SK-N-SH (cell line): ENCODE measurements at regions not wholly inside any gene's neighbourhood (a gene's known extent, or its start where the extent isn't known, plus 50 kb on each side); places are given as distances from the start of the nearest gene placed in this dataset.

ENCODE experiments used
- CTCF ChIA-PET: fragments of 300-600, 350-600 bp; formaldehyde crosslinking; extraction: SDS; loops from one replicate; lab custom pipeline; 2021; lab: Yijun Ruan, JAX
- POLR2A ChIA-PET: fragments of 350-600 bp; sonication (Branson Sonifier 250); formaldehyde crosslinking; extraction: SDS; loops from one replicate; lab custom pipeline; 2020; ENCODE audit warnings: antibody characterized with exemption, inconsistent platforms; lab: Yijun Ruan, JAX
- DNase-seq: peaks from one replicate; pipeline ENCODE4 v3.0.0; 2012
- H2AFZ ChIP-seq: fragments of 200-600 bp; sonication (generic); 2 replicates; pipeline ENCODE4 v1.8.1; 2016; ENCODE audit warnings: antibody characterized with exemption, mild to moderate bottlenecking, low read depth
- H3F3A ChIP-seq: fragments of 200-600 bp; sonication (generic); replicated peaks from 2 replicates; pipeline ENCODE3; 2016; ENCODE audit warnings: antibody characterized with exemption, mild to moderate bottlenecking; ENCODE audit not compliant: insufficient read depth
- H3K27ac ChIP-seq, 2 experiments: fragments of 200-500 bp in 1 of 2; fragments of 200-600 bp in 1 of 2; sonication (Bioruptor generic) in 1 of 2; sonication (generic), shearing (Covaris generic) in 1 of 2; 2 replicates each; pipeline versions ENCODE4 v1.5.1 to v1.6.1; 2014 to 2016; ENCODE audit warnings: low read depth in 2 of 2, inconsistent platforms in 1 of 2, low read length in 1 of 2, mild to moderate bottlenecking in 1 of 2, mixed read lengths in 1 of 2
- H3K27me3 ChIP-seq: fragments of 200-600 bp; sonication (generic), shearing (Covaris generic); 2 replicates; pipeline ENCODE4 v1.6.1; 2016; ENCODE audit warnings: mixed run types; ENCODE audit not compliant: insufficient read depth
- H3K36me3 ChIP-seq, 2 experiments: fragments of 200-500 bp in 1 of 2; fragments of 200-600 bp in 1 of 2; sonication (Bioruptor generic) in 1 of 2; sonication (generic) in 1 of 2; replicated peaks in 1 of 2; 2 replicates each; pipeline versions ENCODE3 to v1.5.1; 2014 to 2016; ENCODE audit warnings: low read length in 1 of 2, mild to moderate bottlenecking in 1 of 2; ENCODE audit not compliant: insufficient read depth in 2 of 2, control insufficient read depth in 1 of 2
- H3K4me1 ChIP-seq, 2 experiments: fragments of 200-500 bp in 1 of 2; fragments of 200-600 bp in 1 of 2; sonication (Bioruptor generic) in 1 of 2; sonication (generic), shearing (Covaris generic) in 1 of 2; 2 replicates each; pipeline versions ENCODE4 v1.5.1 to v1.6.1; 2014 to 2016; ENCODE audit warnings: low read depth in 1 of 2, low read length in 1 of 2, mixed run types in 1 of 2; ENCODE audit not compliant: insufficient read depth in 2 of 2, control insufficient read depth in 1 of 2
- H3K4me2 ChIP-seq: fragments of 200-600 bp; sonication (generic), shearing (Covaris generic); 2 replicates; pipeline ENCODE4 v1.6.1; 2017; ENCODE audit warnings: mixed run types
- H3K4me3 ChIP-seq, 2 experiments: fragments of 200-500 bp in 1 of 2; fragments of 200-600 bp in 1 of 2; sonication (Bioruptor generic) in 1 of 2; sonication (generic), shearing (Covaris generic) in 1 of 2; 2 replicates each; pipeline versions ENCODE4 v1.5.1 to v1.8.1; 2014 to 2016; ENCODE audit warnings: low read depth in 2 of 2, inconsistent platforms in 1 of 2, low read length in 1 of 2, mild to moderate bottlenecking in 1 of 2, mixed read lengths in 1 of 2, moderate library complexity in 1 of 2
- H3K79me2 ChIP-seq: fragments of 200-600 bp; sonication (generic); 2 replicates; pipeline ENCODE4 v1.8.1; 2017; ENCODE audit warnings: mild to moderate bottlenecking; ENCODE audit not compliant: insufficient read depth
- H3K9ac ChIP-seq: fragments of 200-600 bp; sonication (generic); 2 replicates; pipeline ENCODE4 v1.6.1; 2017; ENCODE audit warnings: mixed run types
- H3K9me2 ChIP-seq: fragments of 200-600 bp; sonication (generic); 2 replicates; pipeline ENCODE4 v1.6.1; 2017; ENCODE audit warnings: mixed run types
- H3K9me3 ChIP-seq: fragments of 200-600 bp; sonication (generic); 2 replicates; pipeline ENCODE4 v1.6.1; 2017; ENCODE audit warnings: mixed run types, mild to moderate bottlenecking, moderate library complexity
- H4K20me1 ChIP-seq: fragments of 200-600 bp; sonication (generic); 2 replicates; pipeline ENCODE4 v1.6.1; 2017; ENCODE audit warnings: mild to moderate bottlenecking, mixed run types; ENCODE audit not compliant: insufficient read depth
- CHD2 ChIP-seq: fragments of 150-350 bp; IDR thresholded peaks from 2 replicates; pipeline ENCODE4 v1.6.1; 2018; ENCODE audit warnings: low read length; ENCODE audit not compliant: partially characterized antibody
- CTCF ChIP-seq: fragments of 200-600 bp; sonication (generic); IDR thresholded peaks from 2 replicates; pipeline ENCODE4 v1.6.1; 2017; ENCODE audit warnings: antibody characterized with exemption, mild to moderate bottlenecking, moderate library complexity
- ELF1 ChIP-seq: IDR thresholded peaks from 2 replicates; pipeline ENCODE4 v1.4.0; 2012
- EP300 ChIP-seq, 2 experiments: IDR thresholded peaks; 2 replicates each; pipeline versions ENCODE4 v1.4.0 to v1.6.1; 2012; ENCODE audit warnings: borderline replicate concordance in 1 of 2, low read depth in 1 of 2, low read length in 1 of 2
- EZH2phosphoT487 ChIP-seq: fragments of 200-600 bp; sonication (generic); IDR thresholded peaks from 2 replicates; pipeline ENCODE4 v1.6.1; 2017; ENCODE audit warnings: low read depth, mixed run types, mild to moderate bottlenecking, antibody characterized with exemption, moderate library complexity, borderline replicate concordance
- FOSL2 ChIP-seq: IDR thresholded peaks from 2 replicates; pipeline ENCODE4 v1.4.0; 2012; ENCODE audit warnings: low read depth, mild to moderate bottlenecking, moderate library complexity, borderline replicate concordance
- FOXM1 ChIP-seq: IDR thresholded peaks from 2 replicates; pipeline ENCODE4 v1.4.0; 2012; ENCODE audit warnings: low read depth, mild to moderate bottlenecking
- GABPA ChIP-seq: IDR thresholded peaks from 2 replicates; pipeline ENCODE4 v1.4.0; 2012; ENCODE audit warnings: low read depth, mild to moderate bottlenecking
- GATA2 ChIP-seq: sonication (generic); formaldehyde crosslinking; IDR thresholded peaks from 2 replicates; pipeline ENCODE4 v1.5.0; 2020; ENCODE audit warnings: mild to moderate bottlenecking, missing genetic modification reagents
- NFIC ChIP-seq: IDR thresholded peaks from 2 replicates; pipeline ENCODE4 v1.4.0; 2012; ENCODE audit warnings: borderline replicate concordance
- NRF1 ChIP-seq: IDR thresholded peaks from 2 replicates; pipeline ENCODE4 v1.6.1; 2012; ENCODE audit warnings: low read depth, mild to moderate bottlenecking, low read length
- POLR2AphosphoS5 ChIP-seq: IDR thresholded peaks from 2 replicates; pipeline ENCODE4 v1.6.1; 2012; ENCODE audit warnings: low read depth, low read length
- RAD21 ChIP-seq: IDR thresholded peaks from 2 replicates; pipeline ENCODE4 v1.6.1; 2012; ENCODE audit warnings: mild to moderate bottlenecking, low read length
- RCOR1 ChIP-seq: fragments of 150-350 bp; IDR thresholded peaks from 2 replicates; pipeline ENCODE4 v1.6.1; 2017; ENCODE audit warnings: antibody characterized with exemption, low read length
- RXRA ChIP-seq: IDR thresholded peaks from 2 replicates; pipeline ENCODE4 v1.4.0; 2012; ENCODE audit warnings: low read depth, mild to moderate bottlenecking, borderline replicate concordance
- SIN3A ChIP-seq: IDR thresholded peaks from 2 replicates; pipeline ENCODE4 v1.6.1; 2012; ENCODE audit warnings: low read depth, mild to moderate bottlenecking, low read length, moderate library complexity, borderline replicate concordance
- SMC3 ChIP-seq: IDR thresholded peaks from 2 replicates; pipeline ENCODE4 v1.6.1; 2012; ENCODE audit warnings: low read depth, low read length, improper control_type of control experiment
- TAF1 ChIP-seq: IDR thresholded peaks from 2 replicates; pipeline ENCODE4 v1.6.1; 2012; ENCODE audit warnings: low read depth, mild to moderate bottlenecking, low read length, moderate library complexity, borderline replicate concordance
- TCF12 ChIP-seq: IDR thresholded peaks from 2 replicates; pipeline ENCODE4 v1.4.0; 2012
- TEAD4 ChIP-seq: IDR thresholded peaks from 2 replicates; pipeline ENCODE4 v1.4.0; 2012; ENCODE audit warnings: mild to moderate bottlenecking, borderline replicate concordance; ENCODE audit not compliant: insufficient read depth
- USF1 ChIP-seq: IDR thresholded peaks from 2 replicates; pipeline ENCODE4 v1.4.0; 2012; ENCODE audit warnings: low read depth, borderline replicate concordance
- YY1 ChIP-seq: IDR thresholded peaks from 2 replicates; pipeline ENCODE4 v1.4.0; 2012; ENCODE audit warnings: low read depth, mild to moderate bottlenecking
- WGBS: methylation state at CpG from one replicate; pipeline ENCODE4 v1.1.6; 2017; ENCODE audit warnings: low lambda C conversion rate; 5-methylcytosine and 5-hydroxymethylcytosine counted together
- TF ChIP-seq, protein P1 (sequence below): fragments of 150-350 bp; IDR thresholded peaks from 2 replicates; pipeline ENCODE4 v1.6.1; 2016; ENCODE audit warnings: mild to moderate bottlenecking, low read depth, low read length
- TF ChIP-seq, protein P2 (sequence below): fragments of 150-350 bp; IDR thresholded peaks from 2 replicates; pipeline ENCODE4 v1.6.1; 2017; ENCODE audit warnings: antibody characterized with exemption, low read length, low read depth, borderline replicate concordance

GRCh38 chr18:40450751-40451150 lies 1504.3 kb upstream of the PIK3C3 start:
- Histone ChIP-seq H3K9ac (no peak overlapping the region), H3K4me1 (no peaks in the 10 kb centered on the region), H3K9me3 (no peaks in the 10 kb centered on the region), H3K4me2 (no peak overlapping the region), H3K27ac (no peak overlapping the region), H3K36me3 (no peaks in the 10 kb centered on the region), H4K20me1 (no peaks in the 10 kb centered on the region), H3K79me2 (no peaks in the 10 kb centered on the region), H3F3A (no peaks in the 10 kb centered on the region), H3K4me3 (no peak overlapping the region), H2AFZ (no peak overlapping the region), H3K9me2 (no peaks in the 10 kb centered on the region), H3K27me3 (no peaks in the 10 kb centered on the region)
- no peak for DNase-seq
- no peak for TF ChIP-seq SMC3
- TF ChIP-seq NRF1: no peak
- no peak for TF ChIP-seq RAD21
- TF ChIP-seq GABPA: no peak
- TF ChIP-seq SIN3A: no peak
- TF ChIP-seq EZH2phosphoT487: no peak
- TF ChIP-seq NFIC: no peak
- TF ChIP-seq, protein P1, sequence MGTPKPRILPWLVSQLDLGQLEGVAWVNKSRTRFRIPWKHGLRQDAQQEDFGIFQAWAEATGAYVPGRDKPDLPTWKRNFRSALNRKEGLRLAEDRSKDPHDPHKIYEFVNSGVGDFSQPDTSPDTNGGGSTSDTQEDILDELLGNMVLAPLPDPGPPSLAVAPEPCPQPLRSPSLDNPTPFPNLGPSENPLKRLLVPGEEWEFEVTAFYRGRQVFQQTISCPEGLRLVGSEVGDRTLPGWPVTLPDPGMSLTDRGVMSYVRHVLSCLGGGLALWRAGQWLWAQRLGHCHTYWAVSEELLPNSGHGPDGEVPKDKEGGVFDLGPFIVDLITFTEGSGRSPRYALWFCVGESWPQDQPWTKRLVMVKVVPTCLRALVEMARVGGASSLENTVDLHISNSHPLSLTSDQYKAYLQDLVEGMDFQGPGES: no peak
- no peak for TF ChIP-seq FOXM1
- TF ChIP-seq RXRA: no peak
- TF ChIP-seq USF1: no peak
- no peak for TF ChIP-seq CTCF
- TF ChIP-seq GATA2 (CRISPR knock-in tag): no peak
- TF ChIP-seq RCOR1: no peak
- no peak for TF ChIP-seq TCF12
- TF ChIP-seq ELF1: no peak
- POLR2A ChIA-PET: no interaction called here
- CTCF ChIA-PET: no interaction called here

DNA sequence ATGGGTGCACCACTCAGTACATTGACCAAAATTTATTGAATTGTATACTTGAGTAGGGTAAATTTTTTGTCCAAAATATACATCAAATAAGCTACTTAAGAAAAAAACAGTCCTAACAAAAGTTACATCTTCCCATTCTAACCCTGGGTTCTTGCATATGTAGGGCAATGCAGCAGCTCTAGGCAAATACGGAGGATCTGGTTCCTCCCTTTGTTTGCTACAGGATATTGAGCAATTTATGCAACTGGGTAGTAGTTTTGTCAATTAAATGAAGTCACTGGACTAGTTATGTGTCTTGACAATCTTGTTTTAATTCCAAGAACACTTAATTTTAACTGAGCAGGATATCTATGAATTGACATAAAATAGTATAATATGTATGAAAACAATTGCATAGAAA lies 1507.2 kb upstream of the PIK3C3 start:
- Histone ChIP-seq H3K27me3 (no peaks in the 10 kb centered on the region), H3K36me3 (no peaks in the 10 kb centered on the region), H3K79me2 (no peaks in the 10 kb centered on the region), H4K20me1 (no peaks in the 10 kb centered on the region), H3K27ac (no peak overlapping the region), H3K9me3 (no peaks in the 10 kb centered on the region), H3K9ac (no peak overlapping the region), H2AFZ (no peak overlapping the region), H3K4me1 (no peaks in the 10 kb centered on the region), H3K9me2 (no peaks in the 10 kb centered on the region), H3F3A (no peaks in the 10 kb centered on the region), H3K4me3 (no peak overlapping the region), H3K4me2 (no peak overlapping the region)
- 78% methylated on average over 1 of the region's 1 CpG for WGBS
- ChIA-PET CTCF (no interaction called here), POLR2A (no interaction called here)
- DNase-seq: no peak
- TF ChIP-seq EP300 (IDR thresholded peaks at IDR 0.05; ENCODE audit: borderline replicate concordance in 1 of 2, low read depth in 1 of 2, low read length in 1 of 2): no peak
- no peak for TF ChIP-seq RCOR1
- TF ChIP-seq, protein P2, sequence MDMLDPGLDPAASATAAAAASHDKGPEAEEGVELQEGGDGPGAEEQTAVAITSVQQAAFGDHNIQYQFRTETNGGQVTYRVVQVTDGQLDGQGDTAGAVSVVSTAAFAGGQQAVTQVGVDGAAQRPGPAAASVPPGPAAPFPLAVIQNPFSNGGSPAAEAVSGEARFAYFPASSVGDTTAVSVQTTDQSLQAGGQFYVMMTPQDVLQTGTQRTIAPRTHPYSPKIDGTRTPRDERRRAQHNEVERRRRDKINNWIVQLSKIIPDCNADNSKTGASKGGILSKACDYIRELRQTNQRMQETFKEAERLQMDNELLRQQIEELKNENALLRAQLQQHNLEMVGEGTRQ: no peak
- TF ChIP-seq TAF1: no peak
- no peak for TF ChIP-seq POLR2AphosphoS5
- TF ChIP-seq, protein P1: no peak
- TF ChIP-seq GATA2 (CRISPR knock-in tag): no peak
- TF ChIP-seq FOSL2: no peak
- TF ChIP-seq RXRA: no peak
- TF ChIP-seq CHD2: no peak
- TF ChIP-seq GABPA: no peak
- TF ChIP-seq NFIC: no peak
- TF ChIP-seq TEAD4: no peak
- TF ChIP-seq YY1: no peak
- no peak for TF ChIP-seq SIN3A
